ENCODE measurements at regions not wholly inside any gene's neighbourhood (a gene's known extent, or its start where the extent isn't known, plus 50 kb on each side); places are given as distances from the start of the nearest gene placed in this dataset.
"Not testable (repeated sequence)": the region's sequence is repeated elsewhere in the genome, so short reads cannot be mapped to it uniquely, and the experiment has no call there.

DNA sequence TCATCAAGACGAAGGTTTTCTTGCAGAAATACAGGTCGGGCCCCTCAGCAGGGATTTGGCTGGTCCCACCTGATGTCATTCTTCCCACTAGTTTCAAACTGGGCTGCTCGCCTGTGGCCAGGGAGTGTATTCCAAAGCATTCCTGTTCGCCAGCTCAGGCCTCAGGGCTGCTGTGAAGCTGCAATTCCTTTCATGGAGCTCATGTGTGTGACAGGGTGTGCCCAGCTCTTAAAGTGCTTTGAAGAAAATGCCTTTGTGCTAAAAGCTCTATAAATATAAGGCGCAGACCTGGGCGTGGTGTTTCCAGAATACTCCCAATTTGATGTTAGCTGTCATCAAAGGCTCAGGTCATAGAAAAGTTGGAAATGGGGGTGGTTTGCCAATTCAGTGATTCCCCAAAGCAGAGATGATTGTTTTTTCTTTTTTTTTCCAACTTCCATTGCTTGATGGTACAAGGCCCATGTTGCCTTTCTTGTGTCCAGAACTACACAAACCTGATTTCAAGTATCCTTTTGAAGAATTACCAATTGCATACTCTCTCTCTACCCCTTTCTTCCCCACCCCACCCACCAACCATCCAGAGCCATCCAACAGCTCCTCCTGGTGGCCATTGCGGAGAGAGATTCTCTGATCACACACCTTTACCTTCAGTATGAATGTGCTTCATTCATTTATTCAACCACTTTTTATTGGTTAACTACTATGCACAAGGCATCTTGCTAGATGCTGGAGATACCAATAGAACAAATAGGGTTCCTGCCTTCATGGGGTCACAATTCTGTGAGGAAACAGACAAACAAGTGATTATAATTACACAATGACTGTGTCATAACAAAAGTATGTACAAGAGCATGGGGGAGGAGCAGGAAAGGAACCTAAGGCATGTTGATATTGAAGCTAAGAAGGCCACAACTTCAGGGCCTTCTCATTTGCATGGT lies 297.3 kb upstream of the LYZL1 start:
- peak; percentile 60 for DNase-seq (ENCODE audit: low spot score)

DNA sequence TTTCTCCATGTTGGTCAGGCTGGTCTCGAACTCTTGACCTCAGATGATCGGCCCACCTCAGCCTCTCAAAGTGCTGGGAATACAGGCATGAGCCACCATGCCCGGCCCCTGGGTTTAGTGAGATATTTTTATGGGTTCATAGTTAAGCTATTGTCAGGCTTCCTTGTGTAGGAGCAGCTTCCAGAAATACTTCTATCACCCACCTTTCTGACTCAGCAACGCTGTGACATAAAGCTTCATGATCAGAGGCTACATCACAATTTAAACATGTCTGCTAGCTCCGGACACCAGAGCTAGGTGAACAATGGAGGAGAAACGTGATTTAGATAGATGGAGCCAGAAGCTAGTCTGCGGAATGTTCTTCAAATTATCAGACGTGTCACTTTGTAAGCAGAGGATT lies 295.8 kb upstream of the LYZL1 start:
- no peak for DNase-seq (ENCODE audit: low spot score)

DNA sequence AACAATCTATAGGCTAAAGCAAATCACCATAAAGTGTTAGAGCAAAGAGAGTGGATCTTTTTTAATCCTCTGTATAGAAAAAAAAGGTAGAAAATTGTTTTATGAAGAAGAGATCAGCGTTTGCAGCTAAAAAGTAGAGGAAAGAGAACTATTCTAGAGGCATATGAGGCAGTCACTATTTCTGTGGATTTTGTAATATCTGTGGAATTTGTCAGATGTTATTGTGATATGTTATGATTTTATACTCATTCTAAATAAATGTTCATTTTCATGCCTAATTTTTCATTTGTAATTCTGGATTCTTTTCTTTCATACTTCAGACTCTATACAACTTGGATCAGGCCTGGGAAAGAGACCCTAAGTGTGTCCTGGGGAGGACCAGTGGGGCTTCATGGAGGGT lies 295.0 kb upstream of the LYZL1 start:
- DNase-seq (ENCODE audit: low spot score): no peak

DNA sequence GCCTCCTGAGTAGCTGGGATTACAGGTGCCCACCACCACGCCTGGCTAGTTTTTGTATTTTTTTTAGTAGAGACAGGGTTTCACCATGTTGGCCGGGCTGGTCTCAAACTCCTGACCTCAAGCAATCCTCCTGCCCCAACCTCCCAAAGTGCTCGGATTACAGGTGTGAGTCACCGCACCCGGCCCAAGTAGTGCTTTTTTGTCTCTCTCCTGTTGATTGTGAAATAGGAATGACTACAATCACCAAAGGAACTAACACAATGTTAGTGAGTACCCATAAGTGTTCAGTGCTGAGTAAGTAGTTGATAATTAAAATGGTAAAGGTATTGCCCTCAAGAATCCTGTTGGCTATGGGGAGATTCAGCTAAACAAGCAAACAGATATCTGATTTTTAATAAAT lies 294.1 kb upstream of the LYZL1 start:
- not testable (repeated sequence) for DNase-seq (ENCODE audit: low spot score)

DNA sequence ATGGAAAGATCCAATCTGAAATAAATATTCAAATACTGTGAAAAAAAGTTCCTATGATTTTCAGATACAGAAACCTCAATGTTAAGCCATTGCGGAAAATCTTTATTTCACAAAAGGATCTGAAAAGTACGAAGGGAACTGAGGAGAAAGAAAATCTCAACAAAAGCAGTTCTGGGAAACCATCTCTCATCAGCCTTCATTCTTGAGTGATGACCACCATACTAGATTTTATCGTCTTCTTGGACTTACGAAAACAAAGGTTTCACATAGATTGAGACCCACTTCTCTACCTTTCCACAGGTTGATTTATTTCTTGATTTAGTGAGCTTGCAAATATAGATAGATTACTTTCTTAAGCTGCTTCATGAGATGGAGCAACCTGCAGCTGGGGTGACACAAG lies 293.4 kb upstream of the LYZL1 start:
- no peak for DNase-seq (ENCODE audit: low spot score)

DNA sequence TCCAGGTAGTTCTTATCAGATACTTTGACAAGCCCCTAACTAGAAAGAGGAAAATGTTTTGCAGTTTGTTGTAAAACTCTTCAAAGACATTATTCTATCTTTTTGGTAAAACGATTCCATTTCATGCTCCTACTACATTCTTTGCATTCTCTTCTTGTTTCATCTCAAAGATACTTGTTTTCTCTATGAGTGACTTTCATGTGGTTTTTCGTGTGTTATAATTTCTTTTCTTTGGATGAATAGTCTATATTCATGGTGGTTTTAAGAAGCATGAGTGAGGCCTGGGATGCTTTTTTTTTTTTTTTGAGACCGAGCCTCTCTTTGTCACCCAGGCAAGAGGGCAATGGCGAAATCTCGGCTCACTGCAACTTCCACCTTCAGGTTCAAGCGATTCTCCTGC lies 292.5 kb upstream of the LYZL1 start:
- no peak for DNase-seq (ENCODE audit: low spot score)

DNA sequence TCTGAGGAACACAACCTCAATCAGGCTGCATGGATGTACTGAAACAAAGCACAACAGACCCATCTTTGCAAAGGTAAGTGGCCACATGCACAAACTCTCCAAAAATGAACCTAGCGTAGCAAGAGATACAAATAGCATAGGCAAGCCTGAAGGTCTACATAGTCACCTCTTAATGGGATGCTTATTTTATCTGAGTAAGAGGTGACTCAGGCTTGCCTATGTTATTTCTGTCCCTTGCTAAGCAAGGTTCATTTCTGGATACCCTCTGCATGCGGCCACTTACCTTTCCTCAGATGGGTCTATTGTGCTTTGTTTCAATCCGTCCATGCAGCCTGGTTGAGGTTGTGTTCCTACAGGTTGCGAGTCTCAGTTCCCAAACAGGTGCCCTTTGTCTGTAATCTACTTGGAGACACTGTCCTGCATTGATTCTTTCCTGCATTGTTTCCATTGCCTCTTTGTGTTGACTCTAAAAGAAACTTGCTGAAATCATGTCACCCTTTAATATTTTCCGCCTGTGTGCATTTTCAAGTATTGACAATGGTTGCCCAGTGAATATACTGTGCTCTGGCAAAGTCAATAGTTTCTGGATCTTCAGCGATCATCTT lies 291.8 kb upstream of the LYZL1 start:
- no peak for DNase-seq (ENCODE audit: low spot score)

DNA sequence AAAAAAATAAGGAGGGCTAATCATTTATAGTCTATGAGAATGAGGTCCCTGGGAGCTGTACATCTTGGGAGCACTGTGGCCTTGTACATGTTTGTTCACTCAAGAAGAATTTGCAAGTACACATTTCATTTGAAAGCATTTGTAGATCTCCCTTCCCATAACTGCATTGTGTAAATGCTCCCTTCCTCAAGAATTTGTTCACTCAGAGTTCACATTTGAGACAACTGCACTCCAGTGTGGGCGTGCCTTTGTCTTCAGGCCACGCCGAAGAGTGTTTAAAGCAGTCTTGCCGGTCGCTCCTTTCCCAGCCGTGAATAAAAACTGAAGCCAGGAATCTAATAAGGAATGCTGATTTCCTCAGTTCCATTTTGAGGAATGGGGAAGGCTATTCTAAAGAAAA lies 291.1 kb upstream of the LYZL1 start:
- DNase-seq (ENCODE audit: low spot score): no peak

DNA sequence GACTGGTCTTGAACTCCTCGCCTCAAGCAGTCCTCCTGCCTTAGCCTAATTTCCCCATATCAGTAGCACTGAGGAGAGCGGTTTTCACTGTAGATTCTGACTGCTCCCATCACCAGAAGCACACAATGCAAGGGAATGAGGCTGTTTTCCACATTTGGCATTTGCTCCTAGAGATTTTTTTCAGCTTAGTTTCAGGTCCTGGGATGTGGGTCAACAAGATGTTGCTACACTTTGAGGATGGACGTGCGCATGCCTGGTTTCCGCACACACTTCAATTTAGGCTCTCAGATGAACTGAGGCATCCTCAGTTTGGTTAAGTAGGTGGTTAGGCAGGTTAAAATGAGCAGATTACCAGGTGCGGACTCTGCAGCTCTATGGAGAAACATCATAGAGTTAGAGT lies 287.1 kb upstream of the LYZL1 start:
- no peak for DNase-seq (ENCODE audit: low spot score)

DNA sequence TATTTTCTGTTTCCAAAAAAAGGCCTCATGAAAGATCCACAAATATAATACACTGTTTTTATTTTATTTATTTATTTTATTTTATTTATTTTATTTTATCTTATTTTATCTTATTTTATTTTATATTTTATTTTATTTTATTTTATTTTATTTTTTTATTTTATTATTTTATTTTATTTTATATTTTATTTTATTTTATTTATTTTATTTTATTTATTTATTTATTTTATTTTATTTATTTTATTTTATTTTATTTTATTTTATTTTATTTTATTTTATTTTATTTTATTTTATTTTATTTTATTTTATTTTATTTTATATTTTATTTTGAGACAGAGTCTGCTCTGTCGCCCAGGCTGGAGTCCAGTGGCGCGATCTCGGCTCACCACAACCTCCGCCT lies 285.9 kb upstream of the LYZL1 start:
- DNase-seq (ENCODE audit: low spot score): not testable (repeated sequence)

DNA sequence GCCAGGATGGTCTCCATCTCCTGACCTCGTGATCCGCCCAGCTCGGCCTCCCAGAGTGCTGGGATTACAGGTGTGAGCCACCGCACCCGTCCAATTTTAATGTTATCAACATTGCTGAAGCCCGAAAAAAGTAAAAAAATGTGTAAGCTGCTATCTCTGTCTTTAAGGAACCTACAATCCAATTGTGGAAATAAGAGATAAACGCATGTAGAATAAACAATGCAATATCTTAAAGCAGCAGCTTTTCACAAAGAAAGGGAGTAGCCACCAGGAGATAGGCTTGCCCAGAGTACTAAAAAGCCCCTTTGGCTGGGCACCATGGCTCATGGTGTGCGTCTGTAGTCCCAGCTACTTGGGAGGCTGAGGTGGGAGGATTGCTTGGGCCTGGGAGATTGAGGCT lies 282.9 kb upstream of the LYZL1 start:
- no peak for DNase-seq (ENCODE audit: low spot score)

DNA sequence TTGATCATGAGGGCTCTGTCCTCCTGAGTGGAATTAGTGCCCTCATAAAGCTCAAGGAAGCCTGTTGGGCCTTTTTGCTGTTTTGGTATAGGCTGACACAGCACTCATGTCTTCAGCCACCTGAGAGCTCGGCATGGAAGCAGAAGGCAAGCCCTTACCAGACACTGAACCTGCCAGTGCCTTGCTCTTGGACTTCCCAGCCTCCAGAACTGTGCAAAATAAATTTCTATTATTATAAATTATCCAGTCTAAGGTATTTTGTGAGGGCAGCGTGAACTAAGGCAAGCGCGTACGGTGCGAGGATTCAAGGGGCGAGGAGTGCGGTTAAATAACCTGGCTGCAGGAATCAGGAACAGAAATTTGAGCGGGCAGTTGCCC lies 281.5 kb upstream of the LYZL1 start:
- no peak for DNase-seq (ENCODE audit: low spot score)

DNA sequence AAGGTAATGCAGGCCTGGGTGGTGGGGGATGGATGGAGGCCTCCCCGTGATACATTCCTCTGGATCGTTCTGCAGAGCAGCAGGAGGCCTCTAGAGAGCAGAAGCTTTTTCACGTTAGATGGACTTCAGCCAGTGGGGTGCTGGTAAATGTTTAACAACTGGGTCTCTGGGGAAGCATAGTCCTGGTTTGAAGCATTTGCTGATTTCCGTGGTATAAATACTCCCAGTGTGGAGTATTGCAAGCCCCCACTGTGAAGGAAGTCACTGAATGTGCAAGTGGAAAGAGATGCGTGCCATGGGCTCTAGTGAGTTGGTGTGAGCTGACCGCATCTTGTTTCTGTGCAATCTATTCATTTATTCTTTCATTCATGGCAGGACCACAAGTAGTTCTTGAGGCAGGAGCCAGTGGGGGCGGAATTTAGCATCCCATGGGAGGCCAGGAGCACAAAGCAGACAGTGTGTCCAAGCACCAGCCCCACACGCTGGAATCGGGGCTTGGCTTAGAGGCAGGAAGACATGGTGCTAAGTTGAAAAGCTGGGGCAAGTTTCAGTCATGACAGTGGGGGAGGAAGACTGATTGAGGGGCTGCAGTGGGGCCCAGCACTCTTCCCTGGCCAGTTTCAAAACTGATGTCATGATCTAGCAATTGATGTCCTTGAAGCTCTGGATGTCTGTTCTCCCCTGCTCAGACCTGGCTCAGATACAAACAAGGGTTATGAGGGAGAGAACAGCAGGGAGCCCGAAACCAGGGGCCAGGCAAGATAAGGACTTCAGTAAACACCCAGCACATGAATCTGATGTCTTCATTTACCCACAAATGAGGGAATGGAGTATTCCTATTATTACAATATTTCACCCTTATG lies 280.9 kb upstream of the LYZL1 start:
- DNase-seq (ENCODE audit: low spot score): no peak

DNA sequence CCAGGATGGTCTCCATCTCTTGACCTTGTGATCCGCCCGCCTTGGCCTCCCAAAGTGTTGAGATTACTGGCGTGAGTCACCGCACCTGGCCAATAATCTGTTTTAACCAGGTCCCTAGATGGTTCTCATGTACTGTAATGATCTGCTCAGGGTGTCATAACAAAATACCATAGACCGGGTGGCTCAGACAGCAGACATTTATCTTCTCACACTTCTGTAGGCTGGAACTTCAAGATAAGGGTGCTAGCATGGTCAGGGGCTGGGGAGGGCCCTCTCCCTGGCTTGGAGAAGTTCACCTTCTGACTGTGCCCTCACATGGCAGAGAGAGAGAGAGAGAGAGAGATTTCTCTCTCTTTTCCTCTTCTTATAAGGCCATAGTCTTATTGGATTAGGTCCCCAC lies 279.4 kb upstream of the LYZL1 start:
- DNase-seq (ENCODE audit: low spot score): no peak

DNA sequence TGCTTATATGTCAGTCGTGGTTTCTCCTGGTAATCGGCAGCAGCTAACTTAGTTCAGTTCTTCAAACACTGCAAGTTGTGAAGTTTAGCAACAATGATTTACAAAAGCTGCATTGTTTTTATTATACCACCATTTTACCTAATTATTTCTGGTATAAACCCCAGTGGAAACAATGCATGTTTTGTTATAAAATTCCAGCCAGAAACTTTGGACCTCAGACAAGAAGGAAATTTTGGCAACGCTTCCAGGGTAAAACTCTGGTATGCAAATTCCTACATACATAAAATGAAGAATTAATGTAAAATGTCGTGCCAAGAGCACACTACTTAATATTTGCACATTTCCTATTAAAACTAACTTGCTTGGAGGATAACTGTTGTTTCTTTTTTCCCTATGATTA lies 277.4 kb upstream of the LYZL1 start:
- no peak for DNase-seq (ENCODE audit: low spot score)

DNA sequence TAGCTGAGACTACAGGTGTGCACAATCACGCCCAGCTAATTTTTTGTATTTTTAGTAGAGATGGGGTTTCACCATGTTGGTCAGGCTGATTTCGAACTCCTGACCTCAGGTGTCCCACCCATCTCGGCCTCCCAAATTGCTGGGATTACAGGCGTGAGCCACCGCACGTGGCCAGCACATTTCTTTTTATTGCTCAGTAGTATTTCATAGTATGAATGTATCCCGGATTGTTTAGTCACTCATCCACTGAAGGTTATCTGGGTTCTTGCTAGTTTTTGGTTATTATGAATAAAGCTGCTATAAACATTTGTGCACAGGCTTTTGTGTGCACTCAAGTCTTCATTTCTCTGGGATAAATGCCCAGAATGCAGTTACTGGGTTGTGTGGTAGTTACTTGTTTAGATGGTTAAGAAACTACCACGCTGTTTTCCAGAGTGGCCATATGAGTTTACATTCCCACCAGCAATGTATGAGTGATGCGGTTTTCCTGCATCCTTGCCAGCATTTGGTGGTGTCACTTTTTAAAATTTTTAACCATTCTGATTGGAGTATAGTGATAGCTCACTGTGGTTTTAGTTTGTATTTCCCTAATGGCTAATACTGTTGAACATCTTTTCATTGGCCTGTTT lies 275.8 kb upstream of the LYZL1 start:
- DNase-seq (ENCODE audit: low spot score): no peak

DNA sequence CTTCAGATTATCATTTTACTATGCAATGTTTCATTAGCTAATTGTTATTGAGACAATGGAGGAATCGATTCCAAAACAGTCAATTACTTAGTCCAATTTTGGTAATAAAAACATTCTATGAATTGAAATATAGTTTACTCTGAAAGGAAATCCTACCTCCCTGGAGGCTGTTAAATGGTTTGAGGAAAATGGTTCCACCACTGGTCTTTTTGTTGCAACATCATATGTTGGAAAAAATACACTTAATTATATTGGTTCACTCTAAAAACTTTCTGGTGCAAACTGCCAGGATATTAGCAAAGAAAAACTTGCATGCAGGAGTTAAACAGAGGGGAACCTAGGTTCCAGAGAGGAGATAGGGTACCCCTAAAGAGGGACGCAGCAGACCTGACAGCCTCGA lies 267.3 kb upstream of the LYZL1 start:
- no peak for DNase-seq (ENCODE audit: low spot score)

DNA sequence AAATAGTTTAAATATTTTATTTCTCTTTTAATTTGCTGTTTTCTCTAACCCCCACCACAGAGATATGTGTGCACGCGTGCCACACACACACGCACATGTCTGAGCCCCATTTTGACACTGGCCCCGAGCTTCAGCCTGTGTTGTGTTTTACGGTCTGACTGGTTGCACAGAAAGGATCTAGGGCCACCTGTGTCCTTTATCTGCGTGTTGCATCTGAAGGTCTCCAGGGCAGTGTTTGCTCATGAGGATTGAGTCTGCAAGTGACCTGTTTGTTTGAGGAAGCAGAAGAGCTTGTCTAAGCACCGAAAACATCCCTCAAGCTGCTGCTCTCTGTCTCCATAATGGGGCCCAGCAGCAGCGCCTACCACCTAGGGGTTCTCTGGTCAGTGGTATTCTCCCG lies 266.4 kb upstream of the LYZL1 start:
- no peak for DNase-seq (ENCODE audit: low spot score)

DNA sequence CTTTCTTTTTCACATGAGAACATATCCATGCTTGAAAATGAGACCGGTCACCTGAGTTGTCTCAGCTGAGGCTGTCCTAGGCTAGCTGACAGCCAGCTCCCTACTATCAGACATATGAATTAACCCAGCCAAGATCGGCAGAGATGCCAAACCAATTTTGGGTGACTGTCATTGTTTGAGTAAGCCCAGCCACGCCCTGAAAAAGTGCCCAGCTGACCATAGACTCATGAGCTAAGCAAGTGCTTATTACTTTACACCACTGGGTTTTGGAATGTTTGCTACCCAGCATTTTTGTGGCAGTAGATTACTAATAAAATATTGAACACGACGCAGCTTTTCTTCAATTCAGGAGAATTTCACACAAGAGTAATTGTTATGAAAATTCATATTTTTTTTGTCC lies 265.2 kb upstream of the LYZL1 start:
- no peak for DNase-seq (ENCODE audit: low spot score)

DNA sequence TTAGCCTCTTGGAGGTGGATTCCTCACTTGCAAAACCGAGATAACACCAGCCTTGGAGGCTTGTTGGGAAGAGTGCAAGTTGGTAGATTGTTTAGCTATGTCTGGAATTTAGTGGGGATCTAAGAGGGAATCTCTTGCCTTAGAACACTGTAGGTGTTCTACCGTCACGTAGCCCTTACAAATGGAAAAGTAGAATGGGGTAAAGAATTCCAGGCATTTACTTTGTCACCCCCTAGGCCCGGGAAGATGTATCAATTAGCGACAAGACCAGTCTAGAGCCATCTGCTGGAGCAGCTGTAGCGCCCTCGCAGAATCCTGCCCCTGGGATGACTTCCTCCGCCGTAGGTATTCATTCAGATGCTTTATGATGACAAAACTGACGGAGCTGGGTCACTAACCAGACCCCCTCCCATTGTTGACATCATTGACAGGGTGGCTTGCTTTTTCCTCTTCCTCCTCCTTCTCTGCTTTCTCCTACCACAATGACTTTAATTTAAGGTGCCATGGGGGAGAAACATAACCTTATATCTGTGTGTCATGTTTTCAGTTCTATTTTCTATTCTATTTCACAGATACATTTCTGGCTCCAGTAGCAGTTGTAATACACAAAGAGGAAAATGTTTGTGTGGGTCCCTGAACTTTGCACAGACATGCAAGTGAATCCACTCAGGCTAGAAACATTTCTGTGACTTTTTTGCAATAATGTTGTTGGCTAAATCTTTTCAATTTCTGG lies 262.6 kb upstream of the LYZL1 start:
- no peak for DNase-seq (ENCODE audit: low spot score)

DNA sequence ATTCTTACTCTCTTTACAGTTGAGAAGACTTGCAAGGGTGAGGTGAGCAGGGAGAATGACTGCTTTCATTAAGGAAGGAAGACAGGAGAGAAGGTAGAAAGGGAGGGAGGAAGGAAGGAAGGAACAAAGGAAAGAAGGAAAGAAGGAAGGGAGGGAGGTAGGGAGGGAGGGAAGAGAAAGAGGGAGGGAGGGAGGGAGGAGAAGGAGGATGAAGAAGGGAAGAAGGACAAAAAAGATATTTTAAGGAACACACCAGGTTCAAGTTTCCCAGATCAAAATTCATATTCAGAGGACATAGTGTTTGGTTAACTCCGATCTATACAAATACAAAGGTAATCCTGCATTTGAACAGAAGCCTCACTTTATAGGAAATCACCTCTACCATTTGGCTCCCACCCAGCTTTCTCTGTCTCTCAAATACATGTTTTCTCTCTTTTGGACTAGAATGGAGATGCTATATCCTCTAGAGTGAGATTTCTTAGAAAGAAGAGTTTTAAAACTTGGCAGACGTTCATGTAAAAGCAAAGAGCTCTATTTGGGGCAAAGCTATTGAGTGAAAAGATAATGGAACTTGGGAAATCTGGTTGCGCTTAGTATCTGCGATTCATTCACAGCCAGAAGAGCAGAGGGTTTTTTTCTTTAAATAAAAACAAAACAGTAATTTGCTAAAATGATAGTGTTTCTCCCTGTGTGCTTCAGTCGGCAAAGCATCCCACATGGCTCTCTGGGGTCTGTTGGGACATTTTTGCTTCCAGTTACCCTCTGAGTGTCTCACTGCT lies 261.9 kb upstream of the LYZL1 start:
- DNase-seq (ENCODE audit: low spot score): no peak

Data from NAMALWA (cell line).